HG02870 (cell line): ENCODE measurements at regions not wholly inside any gene's neighbourhood (a gene's known extent, or its start where the extent isn't known, plus 50 kb on each side); places are given as distances from the start of the nearest gene placed in this dataset.

Source experiments
- ATAC-seq: cut with Tn5 transposase; IDR thresholded peaks from one replicate; pipeline ENCODE4 v1.9.1; 2021; ENCODE audit warnings: mild to moderate bottlenecking, moderate library complexity; ENCODE audit not compliant: unreplicated experiment

GRCh38 chr16:82567175-82567574 is 59.6 kb upstream of the CDH13 start:
- no peak for ATAC-seq

DNA sequence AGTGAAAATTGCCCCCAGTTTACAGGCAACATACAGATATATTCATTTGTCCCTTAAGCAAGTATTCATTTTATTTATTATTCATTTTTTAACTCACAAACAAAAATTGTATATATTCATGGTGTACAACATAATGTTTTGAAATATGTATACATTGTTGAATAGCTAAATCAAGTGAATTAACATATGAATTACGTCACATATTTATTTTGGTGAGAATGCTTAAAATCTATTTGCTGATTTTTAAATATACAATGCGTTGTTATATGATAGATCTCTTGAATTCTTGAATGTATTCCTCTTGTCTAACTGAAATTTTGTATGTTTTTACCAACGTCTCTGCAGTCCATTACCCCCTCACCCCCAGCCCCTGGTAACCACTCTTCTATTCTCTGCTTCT is 63.4 kb upstream of the CDH13 start:
- no peak for ATAC-seq

DNA sequence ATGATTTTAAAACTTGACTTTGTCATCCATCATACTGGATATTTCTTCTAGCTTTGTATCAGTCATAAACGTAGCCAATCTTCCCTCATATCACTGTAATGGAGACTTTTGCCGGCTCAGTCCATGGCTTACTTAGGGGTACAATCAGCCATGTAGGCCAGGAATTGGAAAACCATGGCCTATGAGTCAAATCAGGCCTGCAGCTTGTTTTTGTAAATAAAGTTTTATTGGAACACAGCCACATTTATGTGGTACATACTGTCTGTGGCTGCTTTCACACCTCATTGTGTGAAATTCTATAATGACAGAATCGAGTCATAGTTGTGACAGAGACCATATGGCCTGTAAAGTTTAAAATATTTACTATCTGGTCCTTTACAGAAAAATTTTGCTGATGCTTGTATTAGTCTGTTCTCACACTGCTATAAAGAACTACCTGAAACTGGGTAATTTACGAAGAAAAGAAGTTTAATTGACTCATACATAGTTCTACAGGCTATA is 64.5 kb upstream of the CDH13 start:
- ATAC-seq: no peak

DNA sequence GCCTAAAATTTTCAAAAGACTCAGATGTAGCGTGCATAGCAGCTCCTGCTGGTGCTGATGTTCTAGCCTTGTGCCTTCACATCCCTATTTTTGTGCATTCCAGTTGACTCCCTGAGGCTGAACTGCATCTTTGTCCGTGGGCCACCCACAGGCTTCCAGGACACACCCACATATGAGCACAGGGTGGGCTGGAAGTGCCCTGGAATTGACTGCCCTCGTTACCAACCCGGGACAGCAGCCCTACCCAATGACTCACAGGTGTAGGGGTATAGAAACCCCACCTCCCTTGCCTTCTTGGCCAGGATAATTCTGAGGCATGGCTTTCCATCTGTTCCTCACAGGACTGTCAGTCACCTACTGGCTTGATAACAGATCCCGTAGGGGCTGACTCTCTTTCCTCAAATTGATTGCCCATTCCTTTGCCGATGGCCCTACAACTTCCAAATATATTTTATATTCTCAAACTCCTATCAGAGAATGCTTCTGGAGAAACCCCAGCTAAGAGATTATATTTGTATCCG is 65.9 kb upstream of the CDH13 start:
- ATAC-seq: no peak

DNA sequence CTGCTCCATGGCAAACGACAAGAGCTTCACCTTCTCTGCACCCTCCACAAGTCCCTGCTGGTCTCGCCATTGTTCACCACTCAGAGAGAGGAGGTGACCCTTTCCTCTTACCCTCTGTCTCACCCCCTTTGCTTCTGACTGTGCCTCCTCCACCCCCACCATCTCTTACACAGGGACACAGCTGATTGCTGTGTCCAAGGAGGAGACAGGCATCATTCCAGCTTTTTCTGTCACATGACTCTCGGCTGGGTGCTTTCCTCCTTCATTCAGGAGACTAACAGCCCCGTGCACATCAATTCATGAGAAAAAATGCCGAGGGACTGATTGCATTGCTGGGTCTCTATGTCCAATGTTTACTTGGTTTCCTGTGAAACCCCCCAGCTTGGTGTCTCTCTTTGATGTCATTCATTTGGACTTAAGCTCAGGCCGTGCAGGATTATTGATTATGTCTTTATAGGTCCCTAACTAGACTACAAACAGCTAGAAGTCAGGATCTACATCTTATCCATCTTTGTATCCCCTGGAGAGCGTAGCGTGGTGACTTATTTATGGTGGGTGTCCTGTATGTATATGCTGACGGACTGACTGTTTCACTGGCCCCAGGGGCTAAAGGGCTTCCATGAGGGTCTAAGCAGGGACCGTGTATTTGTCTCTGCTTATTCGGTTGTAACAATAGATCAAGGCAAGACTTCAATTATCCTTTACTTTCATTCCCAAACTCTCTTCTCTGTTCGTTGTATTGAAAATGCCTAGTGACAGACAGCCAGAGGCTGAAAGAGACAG is 82.2 kb upstream of the CDH13 start:
- no peak for ATAC-seq

DNA sequence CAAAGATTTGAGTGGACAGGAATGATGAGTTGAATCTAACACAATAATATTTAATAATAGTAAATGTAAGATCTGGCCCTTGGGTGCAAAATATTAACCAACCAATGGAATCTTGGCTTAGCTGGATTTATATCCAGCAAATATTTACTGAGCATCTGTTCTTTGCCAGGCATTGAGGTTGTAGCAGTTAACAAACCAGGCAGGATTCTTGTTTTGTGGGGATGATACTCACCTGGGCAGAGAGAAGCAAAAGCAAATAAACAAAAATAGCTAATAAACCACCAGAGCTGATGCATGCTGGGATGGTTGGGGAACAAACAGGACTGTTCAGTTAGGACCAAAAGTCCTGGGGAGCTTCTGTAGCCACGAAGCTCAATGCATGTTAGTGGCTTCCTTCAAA is 84.1 kb upstream of the CDH13 start:
- ATAC-seq: no peak

DNA sequence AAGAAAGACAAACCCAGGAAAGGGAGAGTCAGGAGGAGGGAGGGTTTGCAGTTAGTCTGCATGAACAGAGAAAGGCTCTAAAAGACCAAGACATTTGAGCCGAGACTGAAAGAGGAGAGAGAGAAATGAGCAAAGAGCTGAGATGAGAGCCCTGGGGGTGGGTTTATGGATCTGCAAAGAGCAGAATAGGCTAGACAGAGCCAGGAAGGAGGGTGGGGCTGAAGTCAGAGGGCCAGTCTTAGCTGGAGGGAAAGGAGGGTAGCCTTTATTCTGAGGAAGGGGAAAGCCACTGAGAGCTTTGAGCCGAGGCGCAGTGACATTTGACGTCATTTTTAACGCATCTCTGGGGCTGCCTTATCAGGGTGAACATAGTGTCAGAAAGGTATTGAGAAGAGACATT is 85.7 kb upstream of the CDH13 start:
- no peak for ATAC-seq

DNA sequence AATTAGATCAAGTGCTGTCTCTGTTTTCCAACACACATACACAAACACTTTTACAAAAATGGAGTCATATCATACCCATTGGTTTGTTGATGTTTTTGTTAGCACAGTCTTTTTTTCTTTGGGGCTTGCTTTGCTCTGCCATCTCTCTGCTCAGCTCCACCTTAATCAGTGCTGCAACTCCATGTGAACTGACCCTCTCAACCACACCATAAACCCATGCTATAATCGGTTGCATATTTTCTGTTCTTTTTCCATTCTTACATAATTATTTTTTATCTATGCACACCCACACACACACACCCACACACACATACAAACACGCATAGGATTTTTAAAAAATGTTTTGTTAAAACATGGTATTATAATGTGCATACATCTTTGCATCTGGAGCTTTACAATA is 91.0 kb upstream of the CDH13 start:
- no peak for ATAC-seq

- ATAC-seq: no peak
Observed at GRCh38 chr16:82535262-82535661, 91.5 kb upstream of the CDH13 start.

DNA sequence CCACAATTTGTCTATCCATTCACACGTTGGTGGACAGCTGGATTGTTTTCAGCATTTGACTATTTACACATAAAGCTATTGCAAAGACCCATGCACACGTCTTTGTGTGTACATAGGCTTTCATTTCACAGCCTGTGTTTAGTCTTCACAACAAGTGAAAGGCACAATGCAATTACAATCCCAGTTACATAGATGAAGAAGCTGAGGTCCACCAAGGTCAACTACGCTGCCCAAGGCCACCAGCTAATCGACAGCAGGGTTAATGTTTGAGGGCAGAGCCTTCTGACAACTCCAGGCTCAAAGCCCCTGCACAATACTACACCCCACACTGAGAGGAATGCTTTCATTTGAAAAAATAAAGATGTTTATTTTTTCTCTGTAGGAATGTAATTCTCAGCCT is 93.6 kb upstream of the CDH13 start:
- ATAC-seq: no peak

DNA sequence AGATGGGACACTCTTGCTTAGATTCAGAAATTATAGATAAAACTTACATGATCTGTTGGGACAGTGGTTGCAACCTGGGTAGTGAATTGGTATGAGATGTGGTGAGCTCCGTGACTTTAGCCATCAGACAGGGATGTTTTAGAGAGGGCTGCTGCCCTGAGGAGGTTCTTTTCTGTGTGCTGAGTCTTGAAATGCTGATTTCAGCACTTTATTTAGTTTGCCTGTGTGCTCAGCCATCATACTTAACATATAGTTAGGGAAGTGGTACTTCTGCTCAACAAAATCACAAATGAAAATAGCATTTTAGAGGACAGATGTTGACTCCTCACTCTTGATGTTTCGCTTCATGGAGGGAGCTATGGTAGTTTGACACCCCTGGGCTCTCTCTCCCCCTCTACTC is 95.9 kb upstream of the CDH13 start:
- ATAC-seq: no peak

DNA sequence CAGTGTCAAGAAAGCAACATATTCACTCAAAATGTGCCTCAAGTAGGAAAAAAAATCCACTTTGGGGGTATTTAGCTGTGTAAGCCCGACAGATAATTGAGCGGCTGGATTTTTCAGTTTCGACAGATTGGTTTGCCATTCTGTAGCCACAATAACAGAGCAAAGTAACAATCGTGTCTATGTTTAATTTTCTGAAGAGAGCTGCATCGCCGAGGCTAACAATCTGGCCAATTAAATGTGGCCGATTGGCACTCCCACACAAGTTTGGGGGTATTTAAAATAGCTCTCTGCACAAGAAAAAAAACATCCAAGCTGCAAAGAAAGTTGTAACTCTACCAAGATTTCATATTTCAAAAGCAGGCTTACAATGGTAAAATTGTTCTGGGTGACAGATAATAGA is 99.7 kb upstream of the CDH13 start:
- no peak for ATAC-seq

DNA sequence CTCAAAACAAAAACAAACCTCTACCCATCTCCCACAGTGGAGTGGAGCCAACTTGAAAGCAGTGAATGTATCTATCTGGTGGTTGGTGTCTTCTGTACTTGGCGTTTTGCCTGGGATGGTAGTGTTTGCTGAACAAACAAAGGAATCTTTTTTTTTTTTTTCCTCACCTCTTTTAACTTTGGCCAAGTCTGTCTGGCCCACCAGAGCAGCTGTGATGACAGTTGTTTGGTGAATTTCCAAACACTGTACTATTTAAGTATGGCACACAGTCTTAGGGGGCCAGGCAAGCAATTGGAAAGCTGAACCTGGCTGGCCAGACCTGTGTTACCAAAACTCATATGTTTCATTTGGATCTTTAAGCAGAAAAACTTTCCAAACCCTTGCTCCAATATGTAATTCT is 101.8 kb upstream of the CDH13 start:
- ATAC-seq: no peak

DNA sequence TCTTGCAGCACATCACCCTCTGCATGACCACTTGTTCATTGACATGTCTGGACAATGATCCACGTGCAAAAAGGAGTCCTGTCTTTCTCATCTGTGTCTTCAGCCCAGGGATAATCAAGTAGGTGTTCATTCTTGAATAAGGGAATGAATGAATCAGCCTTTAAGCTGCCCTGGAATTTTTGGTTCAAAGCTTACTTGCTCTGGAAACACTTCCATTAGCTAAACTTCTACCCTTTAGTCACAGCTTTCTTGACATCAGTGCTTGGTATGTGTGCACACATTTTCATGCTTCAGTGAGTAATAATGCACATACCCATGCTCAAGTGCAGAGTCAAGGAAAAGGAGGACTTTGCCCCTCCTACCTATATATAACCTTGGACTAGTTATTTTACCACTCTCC is 103.0 kb upstream of the CDH13 start:
- ATAC-seq: no peak

DNA sequence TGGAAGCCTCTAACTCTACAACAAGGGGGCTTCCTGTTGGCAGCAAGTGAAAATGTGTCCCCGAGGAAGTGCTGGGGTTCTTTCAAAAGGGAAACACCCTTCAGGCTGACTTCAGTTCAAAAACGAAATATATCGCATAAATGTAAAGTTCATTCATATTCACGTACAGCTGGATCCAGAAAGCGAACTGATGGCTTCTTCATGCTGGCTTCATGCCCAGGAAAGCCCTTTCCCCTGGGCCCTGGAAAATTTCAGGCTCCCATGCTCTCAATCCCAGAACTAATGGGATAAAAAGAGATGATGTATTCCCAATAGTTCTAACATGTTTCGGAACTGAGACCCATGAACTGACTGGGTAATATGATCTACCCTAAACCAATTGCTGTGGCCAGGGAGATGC is 104.7 kb upstream of the CDH13 start:
- no peak for ATAC-seq

DNA sequence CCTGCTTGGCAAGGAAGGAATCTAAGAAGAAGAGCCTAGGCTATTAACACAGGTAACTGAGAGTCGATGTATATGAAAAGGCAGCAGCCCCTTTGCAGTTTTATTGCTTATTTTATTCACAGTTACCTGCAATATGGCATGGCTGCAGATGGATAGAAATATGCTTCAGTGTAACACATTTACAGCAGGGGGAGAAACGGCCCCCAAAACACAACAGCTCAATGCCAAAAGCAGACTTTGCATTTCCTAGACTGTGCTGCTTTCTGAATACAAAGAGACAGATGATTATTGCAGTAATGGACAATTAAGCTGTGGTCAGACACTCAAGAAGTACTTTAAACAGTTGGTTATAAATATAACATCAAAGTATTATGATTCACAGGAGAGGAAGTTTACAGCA is 108.0 kb upstream of the CDH13 start:
- no peak for ATAC-seq

- ATAC-seq: no peak
Observed at GRCh38 chr16:82514262-82514661, 112.5 kb upstream of the CDH13 start.

- no peak for ATAC-seq
Observed at GRCh38 chr16:82510789-82511305, 115.9 kb upstream of the CDH13 start.

GRCh38 chr16:82509691-82510430 is 116.9 kb upstream of the CDH13 start:
- ATAC-seq: no peak

DNA sequence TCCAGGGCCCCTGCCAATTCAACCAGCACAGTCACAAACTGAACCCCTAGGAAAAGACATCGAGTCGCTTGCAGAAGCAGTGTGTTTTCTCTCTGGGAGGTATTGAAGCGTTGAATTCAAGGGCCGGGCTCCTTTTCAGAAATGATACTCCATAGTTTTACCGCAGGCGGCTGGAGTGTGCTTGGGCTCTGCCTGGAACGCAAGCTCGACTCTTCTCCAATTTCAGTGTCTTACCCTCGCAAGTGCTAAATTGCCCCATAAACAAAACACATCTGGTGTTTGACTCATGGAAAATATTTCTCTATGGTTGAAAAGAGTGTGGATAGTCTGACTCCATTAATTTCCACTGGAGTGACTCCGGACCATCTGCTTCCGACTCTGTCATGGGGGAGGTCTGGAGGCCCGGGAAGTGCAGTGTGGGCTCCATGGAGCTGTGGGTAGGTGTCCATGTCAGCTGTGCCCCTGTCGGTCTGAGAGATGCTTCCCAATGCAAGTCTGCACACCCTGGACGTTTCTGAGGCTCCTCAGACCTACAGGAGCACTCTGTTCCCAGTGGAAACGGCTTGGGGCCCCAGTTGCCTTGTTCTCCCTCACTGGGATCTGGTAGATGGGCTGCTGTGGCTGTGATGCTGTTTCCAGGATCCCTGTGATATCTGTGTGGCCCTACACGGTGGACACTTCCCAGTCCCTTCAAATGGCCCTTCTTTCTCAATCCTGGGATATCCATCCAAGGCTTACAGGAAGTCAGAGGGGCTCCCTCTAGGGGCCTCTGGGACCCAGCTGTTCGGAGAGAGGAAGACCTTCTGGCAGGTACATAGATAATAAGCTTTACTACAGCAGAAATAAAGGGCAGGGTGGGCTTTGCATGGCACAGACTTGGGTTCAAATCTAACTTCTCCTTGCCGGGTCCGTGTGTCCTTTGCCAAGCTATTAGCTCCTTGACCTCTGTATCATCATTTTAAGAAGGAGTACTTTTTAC is 119.8 kb upstream of the CDH13 start:
- no peak for ATAC-seq

DNA sequence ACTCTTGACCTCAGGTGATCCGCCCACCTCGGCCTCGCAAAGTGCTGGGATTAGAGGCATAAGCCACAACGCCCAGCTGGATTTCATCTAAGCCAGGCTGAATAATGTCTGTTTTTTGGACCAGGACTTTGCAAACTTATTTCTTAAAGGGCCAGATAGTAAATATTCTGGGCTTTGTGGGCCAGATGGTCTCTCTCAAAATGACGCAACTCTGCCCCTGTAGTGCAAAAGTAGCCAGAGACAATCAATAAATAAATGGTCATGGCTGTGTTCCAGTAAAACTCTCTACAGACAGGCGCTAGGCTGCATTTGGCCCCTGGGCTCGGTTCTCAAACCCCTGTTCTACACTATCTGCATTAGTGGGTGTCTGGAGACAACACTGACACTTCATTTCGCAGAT is 121.9 kb upstream of the CDH13 start:
- ATAC-seq: no peak
